ENCODE measurements at regions not wholly inside any gene's neighbourhood (a gene's known extent, or its start where the extent isn't known, plus 50 kb on each side); places are given as distances from the start of the nearest gene placed in this dataset.

GRCh38 chr1:55500601-55501000 lies 285.4 kb upstream of the USP24 start:
- peak; percentile 63 for DNase-seq (ENCODE audit: low spot score)

GRCh38 chr1:55490547-55490946 lies 275.4 kb upstream of the USP24 start:
- peak; percentile 45 for DNase-seq (ENCODE audit: low spot score)

DNA sequence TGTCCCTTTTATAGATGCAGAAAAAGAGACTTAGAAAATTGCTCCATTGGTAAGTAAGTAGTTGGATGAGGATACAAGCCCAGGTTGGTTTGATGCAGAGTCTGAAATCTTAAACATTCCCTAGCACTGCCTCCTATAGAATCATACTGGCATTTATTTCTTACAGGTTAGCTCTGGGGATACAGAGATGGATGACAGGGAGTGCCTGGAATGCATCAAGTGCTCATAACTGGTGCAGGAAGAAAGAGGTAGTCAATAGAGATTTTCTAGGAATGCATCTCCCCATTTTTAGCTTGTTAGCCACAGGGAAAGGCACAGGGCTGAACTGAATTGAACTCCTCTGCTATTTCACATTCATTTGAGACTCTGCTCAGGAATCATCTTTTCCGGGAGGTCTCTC lies 269.0 kb upstream of the USP24 start:
- DNase-seq (ENCODE audit: low spot score): no peak

- DNase-seq (ENCODE audit: low spot score): no peak
These were observed 268.4 kb upstream of the USP24 start for GRCh38 chr1:55483523-55483922.

DNA sequence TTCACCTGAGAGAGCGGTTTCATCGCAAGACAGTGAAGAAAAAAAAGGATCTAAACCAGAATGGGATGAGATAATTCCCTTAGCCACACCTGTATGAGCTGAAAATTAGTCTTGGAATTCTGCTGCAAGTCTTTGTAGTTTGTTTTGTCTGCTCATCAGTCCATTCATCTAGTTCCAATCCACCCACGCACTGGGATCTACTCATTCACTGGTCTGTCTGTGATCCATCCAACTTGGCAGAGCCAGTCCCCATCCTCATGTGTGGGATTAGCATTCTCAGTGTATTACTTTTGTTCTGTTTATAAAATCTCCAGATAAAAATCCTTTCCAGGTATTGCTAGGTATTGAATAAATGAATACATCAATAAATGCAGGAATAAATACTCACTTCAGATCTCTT lies 266.5 kb upstream of the USP24 start:
- DNase-seq (ENCODE audit: low spot score): peak; percentile 48

DNA sequence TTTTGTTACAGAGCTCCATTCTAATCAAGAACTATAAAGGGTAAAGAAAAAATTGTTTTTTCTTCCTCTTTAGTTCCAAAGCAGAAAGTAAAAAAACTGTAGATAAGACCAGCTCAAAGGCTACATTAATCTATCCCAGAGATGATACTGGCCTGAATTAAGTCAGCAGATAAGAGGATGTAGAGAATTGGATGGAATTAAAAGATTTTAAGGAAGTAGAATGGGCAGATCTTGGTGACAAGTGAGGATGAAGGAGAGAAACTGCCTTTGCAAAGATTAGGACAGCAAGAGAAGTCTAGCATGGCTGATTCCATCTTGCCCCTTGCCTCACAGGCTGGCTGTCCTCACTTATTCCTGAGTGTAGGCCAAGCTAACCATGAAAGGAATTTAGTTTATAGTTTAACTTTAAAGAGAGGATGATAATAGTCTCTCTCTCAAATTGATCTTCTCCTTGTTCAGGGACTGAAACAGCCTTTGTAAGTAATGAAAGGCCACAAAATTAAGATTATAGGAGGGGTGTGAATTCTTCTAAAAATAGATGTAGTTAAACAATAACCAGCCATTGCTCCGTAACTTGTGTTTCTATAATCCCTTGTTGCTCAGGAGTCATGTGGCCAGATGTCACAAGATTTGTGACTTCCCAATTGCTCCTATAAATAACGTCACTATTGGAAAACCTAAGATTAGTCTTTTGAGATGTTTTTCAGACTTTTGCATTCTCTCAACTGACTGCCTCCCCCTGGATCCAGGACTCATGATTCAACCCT lies 265.0 kb upstream of the USP24 start:
- DNase-seq (ENCODE audit: low spot score): no peak

- DNase-seq (ENCODE audit: low spot score): no peak
These were observed 263.6 kb upstream of the USP24 start for GRCh38 chr1:55478742-55479141.

GRCh38 chr1:55477953-55478352 lies 262.8 kb upstream of the USP24 start:
- DNase-seq (ENCODE audit: low spot score): no peak

DNA sequence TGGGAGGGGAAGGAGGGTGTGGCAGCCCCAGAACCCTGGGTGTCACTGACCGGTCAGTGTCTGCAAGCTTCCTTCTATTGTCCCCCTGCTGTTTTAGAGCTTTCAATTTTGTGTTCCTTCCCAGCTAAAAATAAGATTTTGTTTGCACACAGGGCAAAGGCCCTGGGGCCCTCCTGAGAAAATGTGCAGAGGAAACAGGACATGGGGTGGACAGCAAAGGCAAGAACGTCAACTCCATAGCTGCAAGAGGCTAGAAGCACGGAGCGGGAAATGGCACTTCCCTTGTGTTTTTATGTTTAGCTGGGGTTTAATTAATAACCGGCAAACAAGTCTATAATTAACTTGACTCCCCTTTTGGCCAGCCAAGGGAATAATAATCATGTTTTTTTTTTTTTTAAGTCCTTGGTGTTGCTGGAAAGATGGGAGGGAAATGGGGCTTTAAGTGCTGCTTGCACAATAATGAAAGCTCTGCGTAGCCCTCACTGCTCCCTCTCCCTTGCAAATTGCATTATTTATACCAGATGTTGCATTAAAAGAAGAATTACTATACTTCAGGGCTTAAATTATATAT lies 261.4 kb upstream of the USP24 start:
- no peak for DNase-seq (ENCODE audit: low spot score)

DNA sequence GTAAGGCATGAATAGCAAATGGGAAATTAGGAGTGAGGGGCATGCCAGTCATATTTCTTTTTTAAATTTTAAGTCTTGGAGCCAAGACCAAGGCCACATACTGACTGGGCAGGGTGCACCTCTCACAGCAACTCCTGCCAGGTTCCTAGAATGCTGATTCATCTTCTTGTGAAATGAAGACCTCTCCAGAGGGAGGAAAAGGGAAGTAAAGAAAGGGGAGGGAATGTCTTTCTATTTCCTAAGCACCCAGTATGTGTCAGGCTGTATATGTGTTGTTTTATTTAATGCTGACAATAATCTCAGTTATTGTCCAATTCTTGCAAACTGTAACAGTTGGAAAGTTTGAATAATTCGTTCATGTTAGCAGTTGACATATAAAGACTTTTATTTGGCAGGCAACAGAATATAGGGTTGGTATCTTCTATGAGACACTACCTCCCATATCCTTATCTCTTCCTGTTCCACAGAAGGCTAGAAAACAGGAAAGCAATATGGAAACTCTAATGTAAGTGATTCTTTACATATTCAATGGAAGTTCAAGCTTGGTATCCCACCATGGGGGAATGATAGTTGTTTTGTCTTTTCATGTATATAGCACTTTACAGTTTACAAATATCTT lies 259.1 kb upstream of the USP24 start:
- DNase-seq (ENCODE audit: low spot score): peak; percentile 36

DNA sequence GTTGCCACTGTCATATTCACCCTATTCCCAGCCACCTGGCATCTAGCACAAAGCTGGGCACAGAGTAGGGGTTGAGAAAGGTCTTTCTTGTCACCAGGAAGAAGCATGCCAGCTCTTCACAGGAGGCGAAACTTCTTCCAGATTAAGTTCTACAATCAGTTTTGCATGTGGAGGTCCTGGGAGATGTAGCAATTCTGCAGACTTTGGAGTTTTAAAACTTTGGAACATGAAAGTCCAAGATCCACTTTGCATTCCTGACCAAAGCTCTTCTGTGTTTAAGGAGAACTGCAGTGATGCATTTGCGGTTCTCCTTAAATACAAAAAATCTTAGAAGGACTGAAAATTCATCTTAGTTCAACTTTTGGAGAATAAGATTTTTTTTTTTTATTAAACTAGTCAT lies 258.5 kb upstream of the USP24 start:
- no peak for DNase-seq (ENCODE audit: low spot score)

GRCh38 chr1:55472784-55473183 lies 257.6 kb upstream of the USP24 start:
- DNase-seq (ENCODE audit: low spot score): peak; percentile 64

DNA sequence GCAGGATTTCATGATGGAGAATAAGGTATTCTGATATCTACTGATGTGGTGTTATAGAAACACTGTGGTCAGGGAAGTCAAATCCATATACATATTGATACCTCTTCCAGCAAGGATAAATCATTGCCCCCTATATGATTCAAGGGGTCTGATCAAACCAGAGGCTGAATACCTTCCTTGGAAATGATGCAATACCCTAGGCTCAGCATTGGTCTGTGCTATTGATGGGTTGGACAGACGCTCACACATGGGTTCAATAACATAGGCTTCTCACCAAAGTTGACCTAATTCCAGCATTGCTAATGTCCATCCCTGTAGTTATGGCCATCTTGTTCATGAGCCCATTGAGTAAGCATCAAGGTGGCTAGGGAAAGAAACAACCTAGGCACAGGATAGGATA lies 257.0 kb upstream of the USP24 start:
- no peak for DNase-seq (ENCODE audit: low spot score)

- peak; percentile 49 for DNase-seq (ENCODE audit: low spot score)
These were observed 253.1 kb upstream of the USP24 start for GRCh38 chr1:55468142-55468795.

GRCh38 chr1:55466921-55467320 lies 251.8 kb upstream of the USP24 start:
- DNase-seq (ENCODE audit: low spot score): peak; percentile 24

GRCh38 chr1:55466373-55466772 lies 251.2 kb upstream of the USP24 start:
- DNase-seq (ENCODE audit: low spot score): peak; percentile 51

GRCh38 chr1:55464550-55464949 lies 249.4 kb upstream of the USP24 start:
- DNase-seq (ENCODE audit: low spot score): no peak

GRCh38 chr1:55463814-55464475 lies 248.8 kb upstream of the USP24 start:
- no peak for DNase-seq (ENCODE audit: low spot score)

DNA sequence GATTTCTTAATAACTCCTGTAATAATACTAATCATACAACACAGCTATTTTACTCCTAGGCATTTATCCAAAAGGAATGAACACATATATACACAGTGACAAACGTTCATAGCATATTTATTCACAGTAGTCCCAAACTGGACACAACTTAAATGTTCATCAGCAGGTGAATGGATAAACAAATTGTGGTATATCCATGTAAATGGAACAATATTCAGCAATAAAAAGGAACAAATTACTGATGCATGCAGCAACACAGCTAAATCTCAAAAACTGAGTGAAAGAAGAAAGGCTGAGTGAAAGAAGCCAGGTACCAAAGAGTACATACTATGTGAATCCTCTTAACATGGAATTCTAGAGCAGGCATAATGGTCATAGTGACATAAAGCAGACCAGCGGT lies 242.7 kb upstream of the USP24 start:
- DNase-seq (ENCODE audit: low spot score): no peak

GRCh38 chr1:55456971-55457370 lies 241.8 kb upstream of the USP24 start:
- DNase-seq (ENCODE audit: low spot score): no peak

- no peak for DNase-seq (ENCODE audit: low spot score)
These were observed 233.1 kb upstream of the USP24 start for GRCh38 chr1:55448261-55448660.

DNA sequence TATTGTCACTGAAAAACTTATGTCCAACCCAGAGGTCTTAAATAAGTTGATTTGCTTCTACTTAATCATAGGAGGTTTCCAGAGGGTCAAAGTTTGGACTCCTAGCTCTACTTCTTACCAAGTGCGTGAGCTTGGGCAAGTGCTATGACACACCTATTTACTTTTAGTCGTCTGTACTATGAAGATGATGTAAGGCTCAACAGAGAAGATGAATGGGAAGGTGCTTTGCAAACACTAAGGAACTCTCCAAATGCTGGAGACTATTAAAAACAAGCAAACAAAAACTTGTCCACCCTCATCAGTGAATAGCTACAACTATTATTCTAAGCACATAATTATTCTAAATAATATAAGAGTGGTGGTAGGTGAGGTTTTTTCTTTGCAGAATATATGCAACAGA lies 232.3 kb upstream of the USP24 start:
- DNase-seq (ENCODE audit: low spot score): no peak
